A673 (cell line): ENCODE measurements at regions not wholly inside any gene's neighbourhood (a gene's known extent, or its start where the extent isn't known, plus 50 kb on each side); places are given as distances from the start of the nearest gene placed in this dataset.

Source experiments
- BruUV-seq: library from RNA; stranded (reverse); fragments of 400-500 nt; replicated peaks from 2 replicates; lab custom pipeline; 2021; lab: Mats Ljungman, UMichigan
- CTCF ChIA-PET: fragments of 300-600 bp; sonication (Branson Sonifier 250); formaldehyde crosslinking; loops from one replicate; lab custom pipeline; 2022; ENCODE audit warnings: antibody characterized with exemption; lab: Charles Lee
- POLR2A ChIA-PET: fragments of 300-600 bp; sonication (Branson Sonifier 250); formaldehyde crosslinking; loops from one replicate; lab custom pipeline; 2022; ENCODE audit warnings: antibody characterized with exemption; ENCODE audit not compliant: low non-redundant PET; lab: Charles Lee
- DNase-seq: peaks from one replicate; pipeline ENCODE4 v3.0.0-alpha.2; 2015; ENCODE audit warnings: low spot score
- H3K27ac ChIP-seq: fragments of 200-600 bp; sonication (generic); 2 replicates; pipeline ENCODE4 v1.5.1; 2016; ENCODE audit warnings: mixed run types, low read depth, mild to moderate bottlenecking, mixed read lengths, antibody characterized with exemption, low read length; ENCODE audit not compliant: poor library complexity, severe bottlenecking
- H3K27me3 ChIP-seq: fragments of 200-600 bp; sonication (generic); replicated peaks from 2 replicates; pipeline ENCODE4 v1.6.1; 2017; ENCODE audit warnings: mixed run types, low read depth, mild to moderate bottlenecking, mixed read lengths, antibody characterized with exemption, low read length; ENCODE audit not compliant: insufficient read depth, poor library complexity
- H3K36me3 ChIP-seq: fragments of 200-600 bp; sonication (generic); 2 replicates; pipeline ENCODE4 v1.6.1; 2016; ENCODE audit warnings: mixed run types, mild to moderate bottlenecking, mixed read lengths, antibody characterized with exemption, low read length; ENCODE audit not compliant: insufficient read depth, poor library complexity, severe bottlenecking
- H3K4me1 ChIP-seq: fragments of 200-600 bp; sonication (generic); 2 replicates; pipeline ENCODE4 v1.6.1; 2017; ENCODE audit warnings: mixed run types, mild to moderate bottlenecking, mixed read lengths, antibody characterized with exemption, low read length; ENCODE audit not compliant: insufficient read depth, poor library complexity, severe bottlenecking
- H3K4me3 ChIP-seq: fragments of 200-600 bp; sonication (generic); 2 replicates; pipeline ENCODE4 v1.5.1; 2016; ENCODE audit warnings: low read depth, mixed run types, mild to moderate bottlenecking, mixed read lengths, low read length; ENCODE audit not compliant: poor library complexity, severe bottlenecking
- H3K9me3 ChIP-seq: fragments of 200-600 bp; sonication (generic); 2 replicates; pipeline ENCODE4 v1.6.1; 2016; ENCODE audit warnings: mixed run types, low read depth, mild to moderate bottlenecking, mixed read lengths, antibody characterized with exemption, low read length; ENCODE audit not compliant: poor library complexity, severe bottlenecking
- CTCF ChIP-seq: fragments of 300-800, 200-600 bp; sonication (generic); conservative IDR thresholded peaks from 2 replicates; pipeline ENCODE4 v1.5.1; 2017; ENCODE audit warnings: low read depth, mild to moderate bottlenecking, antibody characterized with exemption, low read length, moderate library complexity, mixed read lengths
- EZH2 ChIP-seq: fragments of 200-600 bp; sonication (generic); IDR thresholded peaks from 2 replicates; pipeline ENCODE4 v1.6.1; 2017; ENCODE audit warnings: borderline replicate concordance, low read depth, mild to moderate bottlenecking, mixed read lengths, antibody characterized with exemption, low read length; ENCODE audit not compliant: poor library complexity, severe bottlenecking
- intact Hi-C: fragments of 100-400 bp; cut with micrococcal nuclease; formaldehyde crosslinking; loops from one replicate; pipeline ENCODE4 v1.10.0; 2022; ENCODE audit not compliant: unreplicated experiment

GRCh38 chr5:164545507-164545906, 1040.1 kb downstream of the MAT2B start:
- no TSS peak for BruUV-seq
- Histone ChIP-seq H3K4me3 (no peak overlapping the region), H3K9me3 (no peaks in the 10 kb centered on the region), H3K36me3 (no peaks in the 10 kb centered on the region), H3K4me1 (no peaks in the 10 kb centered on the region), H3K27me3 (no peaks in the 10 kb centered on the region), H3K27ac (no peak overlapping the region)
- ChIA-PET POLR2A (no interaction called here), CTCF (no interaction called here)
- intact Hi-C loops: no loop called here
- TF ChIP-seq EZH2: no peak
- no peak for TF ChIP-seq CTCF
- no peak for DNase-seq

GRCh38 chr5:164553851-164554250, 1048.4 kb downstream of the MAT2B start:
- Histone ChIP-seq H3K4me3 (no peak overlapping the region), H3K9me3 (no peaks in the 10 kb centered on the region), H3K27me3 (no peaks in the 10 kb centered on the region), H3K27ac (no peak overlapping the region), H3K36me3 (no peaks in the 10 kb centered on the region), H3K4me1 (no peaks in the 10 kb centered on the region)
- intact Hi-C loops: no loop called here
- BruUV-seq: no TSS peak
- TF ChIP-seq CTCF (no peak), EZH2 (no peak)
- ChIA-PET POLR2A (no interaction called here), CTCF (no interaction called here)
- DNase-seq: no peak

GRCh38 chr5:164555809-164556208, 1050.4 kb downstream of the MAT2B start:
- intact Hi-C loops: no loop called here
- CTCF ChIA-PET: no interaction called here
- POLR2A ChIA-PET: no interaction called here
- DNase-seq: no peak
- no peaks in the 10 kb centered on the region for H3K27me3 ChIP-seq
- no peaks in the 10 kb centered on the region for H3K9me3 ChIP-seq
- H3K36me3 ChIP-seq: no peaks in the 10 kb centered on the region
- no TSS peak for BruUV-seq
- H3K27ac ChIP-seq: no peak overlapping the region
- no peak overlapping the region for H3K4me3 ChIP-seq
- TF ChIP-seq EZH2 (no peak), CTCF (no peak)
- no peaks in the 10 kb centered on the region for H3K4me1 ChIP-seq
